ENCODE measurements at regions not wholly inside any gene's neighbourhood (a gene's known extent, or its start where the extent isn't known, plus 50 kb on each side); places are given as distances from the start of the nearest gene placed in this dataset.
"Not testable (repeated sequence)": the region's sequence is repeated elsewhere in the genome, so short reads cannot be mapped to it uniquely, and the experiment has no call there.

DNA sequence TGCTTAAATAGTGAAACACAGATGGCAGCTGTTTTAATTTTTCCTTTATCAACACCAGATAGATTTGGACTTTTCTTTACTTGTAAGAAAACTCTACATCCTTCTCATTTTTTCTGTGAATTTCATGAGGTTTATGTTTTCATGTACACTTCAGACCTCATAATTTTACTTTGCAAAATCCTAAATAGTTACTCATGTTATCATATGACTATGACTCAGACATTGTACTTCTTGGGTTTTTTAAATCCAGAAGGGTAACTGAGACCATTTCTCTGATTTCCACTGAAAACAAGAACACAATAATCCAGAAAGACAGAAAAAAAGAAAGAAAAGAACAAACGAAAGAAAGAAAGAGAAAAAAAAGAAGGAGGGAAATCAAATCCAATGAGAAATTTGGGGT is 1021.6 kb downstream of the NCAM2 start:
- 64 to 73% methylated on average over 1 of the region's 1 CpG for WGBS, 2 donors

DNA sequence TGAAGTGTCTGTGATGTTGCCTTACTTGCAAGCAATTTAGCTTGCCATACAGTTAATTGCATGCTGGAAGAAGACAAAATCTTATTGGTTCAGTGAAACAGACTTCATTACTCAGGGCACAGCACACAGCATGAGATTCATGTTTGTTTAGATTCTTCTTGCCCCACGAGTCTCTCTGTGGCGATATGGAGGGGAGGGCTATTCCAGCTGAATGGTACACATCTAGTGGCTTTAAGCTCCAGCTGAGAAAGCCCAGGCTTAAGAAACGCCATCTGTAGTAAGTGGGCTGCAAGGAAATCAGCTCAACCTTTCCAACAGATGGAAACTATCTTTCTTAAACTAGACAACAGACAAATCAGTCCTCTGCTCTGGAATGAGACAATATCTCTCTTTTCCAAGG is 1022.0 kb downstream of the NCAM2 start:
- WGBS, 2 donors: 50 to 55% methylated on average over 3 of the region's 3 CpGs
- Histone ChIP-seq H3K27me3 (ENCODE audit: control insufficient read depth in 3 of 3, insufficient read depth in 3 of 3, low read length in 2 of 3) (no peaks in the 10 kb centered on the region), H3K9ac (ENCODE audit: insufficient read depth in 1 of 2, low read length in 2 of 2) (no peak overlapping the region), H3K27ac (ENCODE audit: low read depth in 1 of 2, low read length in 1 of 2) (no peak overlapping the region), H3K4me3 (no peak overlapping the region), H3K4me1 (ENCODE audit: control insufficient read depth in 5 of 5, insufficient read depth in 5 of 5, low read length in 5 of 5) (no peaks in the 10 kb centered on the region), H3K9me3 (ENCODE audit: control insufficient read depth in 4 of 4, insufficient read depth in 3 of 4, low read length in 3 of 4) (peaks cover 0 to 4% (median 0%) of the 10 kb centered on the region in 4 donors), H3K36me3 (ENCODE audit: control insufficient read depth in 4 of 4, insufficient read depth in 4 of 4, low read length in 4 of 4) (no peaks in the 10 kb centered on the region)
- no peak for ATAC-seq (ENCODE audit: insufficient read depth, low FRiP score)
- DNase-seq: peak in 2 of 3 donors; percentile 0 to 1
- TF ChIP-seq, protein P1, sequence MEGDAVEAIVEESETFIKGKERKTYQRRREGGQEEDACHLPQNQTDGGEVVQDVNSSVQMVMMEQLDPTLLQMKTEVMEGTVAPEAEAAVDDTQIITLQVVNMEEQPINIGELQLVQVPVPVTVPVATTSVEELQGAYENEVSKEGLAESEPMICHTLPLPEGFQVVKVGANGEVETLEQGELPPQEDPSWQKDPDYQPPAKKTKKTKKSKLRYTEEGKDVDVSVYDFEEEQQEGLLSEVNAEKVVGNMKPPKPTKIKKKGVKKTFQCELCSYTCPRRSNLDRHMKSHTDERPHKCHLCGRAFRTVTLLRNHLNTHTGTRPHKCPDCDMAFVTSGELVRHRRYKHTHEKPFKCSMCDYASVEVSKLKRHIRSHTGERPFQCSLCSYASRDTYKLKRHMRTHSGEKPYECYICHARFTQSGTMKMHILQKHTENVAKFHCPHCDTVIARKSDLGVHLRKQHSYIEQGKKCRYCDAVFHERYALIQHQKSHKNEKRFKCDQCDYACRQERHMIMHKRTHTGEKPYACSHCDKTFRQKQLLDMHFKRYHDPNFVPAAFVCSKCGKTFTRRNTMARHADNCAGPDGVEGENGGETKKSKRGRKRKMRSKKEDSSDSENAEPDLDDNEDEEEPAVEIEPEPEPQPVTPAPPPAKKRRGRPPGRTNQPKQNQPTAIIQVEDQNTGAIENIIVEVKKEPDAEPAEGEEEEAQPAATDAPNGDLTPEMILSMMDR (IDR thresholded peaks at IDR 0.05; ENCODE audit: control extremely low read depth, extremely low read depth): no peak

More for the DNA sequence above, 1021.6 kb downstream of the NCAM2 start:
- Histone ChIP-seq H3K36me3 (ENCODE audit: control insufficient read depth in 4 of 4, insufficient read depth in 4 of 4, low read length in 4 of 4) (no peaks in the 10 kb centered on the region), H3K4me1 (ENCODE audit: control insufficient read depth in 5 of 5, insufficient read depth in 5 of 5, low read length in 5 of 5) (no peaks in the 10 kb centered on the region), H3K4me3 (no peak overlapping the region), H3K9ac (ENCODE audit: insufficient read depth in 1 of 2, low read length in 2 of 2) (no peak overlapping the region), H3K27ac (ENCODE audit: low read depth in 1 of 2, low read length in 1 of 2) (no peak overlapping the region), H3K9me3 (ENCODE audit: control insufficient read depth in 4 of 4, insufficient read depth in 3 of 4, low read length in 3 of 4) (peaks cover 0 to 4% (median 0%) of the 10 kb centered on the region in 4 donors), H3K27me3 (ENCODE audit: control insufficient read depth in 3 of 3, insufficient read depth in 3 of 3, low read length in 2 of 3) (no peaks in the 10 kb centered on the region)
- DNase-seq (no peak), ATAC-seq (ENCODE audit: insufficient read depth, low FRiP score) (no peak)
- TF ChIP-seq, protein P1 (IDR thresholded peaks at IDR 0.05; ENCODE audit: control extremely low read depth, extremely low read depth): no peak

DNA sequence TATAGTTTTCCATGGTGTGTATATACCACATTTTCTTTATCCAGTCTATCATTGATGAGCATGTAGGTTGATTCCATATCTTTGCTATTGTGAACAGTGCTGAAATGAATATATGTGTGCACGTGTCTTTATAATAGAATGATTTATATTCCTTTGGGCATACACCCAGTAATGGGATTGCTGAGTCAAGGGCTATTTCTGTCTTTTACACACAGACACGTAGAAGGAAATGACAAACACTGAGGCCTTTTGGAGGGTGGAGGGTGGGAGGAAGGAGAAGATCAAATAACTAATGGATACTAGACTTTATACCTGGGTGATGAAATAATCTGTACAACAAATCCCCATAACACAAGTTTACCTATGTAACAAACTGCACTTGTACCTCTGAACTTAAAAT is 1025.7 kb downstream of the NCAM2 start:
- 60 to 73% methylated on average over 2 of the region's 2 CpGs for WGBS, 2 donors
- not testable (repeated sequence) for DNase-seq; H3K4me1 ChIP-seq (ENCODE audit: control insufficient read depth in 5 of 5, insufficient read depth in 5 of 5, low read length in 5 of 5); H3K27me3 ChIP-seq (ENCODE audit: control insufficient read depth in 3 of 3, insufficient read depth in 3 of 3, low read length in 2 of 3); H3K36me3 ChIP-seq (ENCODE audit: control insufficient read depth in 4 of 4, insufficient read depth in 4 of 4, low read length in 4 of 4); H3K9ac ChIP-seq (ENCODE audit: insufficient read depth in 1 of 2, low read length in 2 of 2); H3K9me3 ChIP-seq (ENCODE audit: control insufficient read depth in 4 of 4, insufficient read depth in 3 of 4, low read length in 3 of 4); ATAC-seq (ENCODE audit: insufficient read depth, low FRiP score); H3K4me3 ChIP-seq; H3K27ac ChIP-seq (ENCODE audit: low read depth in 1 of 2, low read length in 1 of 2)

DNA sequence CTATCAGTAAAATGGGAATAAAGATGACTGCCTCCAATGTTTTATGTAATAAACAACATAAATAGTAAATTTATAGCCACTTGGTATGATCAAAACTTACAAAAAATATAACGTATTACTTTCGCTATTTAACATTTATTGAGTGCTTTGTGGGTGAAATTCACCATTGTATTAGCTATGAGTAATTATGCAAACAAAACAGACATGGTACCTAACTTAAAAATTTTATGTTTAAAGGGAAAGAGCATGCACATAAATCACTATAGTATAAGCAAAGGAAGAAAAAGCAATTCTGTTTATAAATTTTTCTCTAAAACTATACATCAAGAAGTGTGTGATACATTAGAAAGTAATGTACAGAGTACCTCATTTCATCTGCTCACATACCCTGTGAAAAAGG is 1046.2 kb downstream of the NCAM2 start:
- Histone ChIP-seq H3K4me1 (ENCODE audit: control insufficient read depth in 5 of 5, insufficient read depth in 5 of 5, low read length in 5 of 5) (no peaks in the 10 kb centered on the region), H3K27ac (ENCODE audit: low read depth in 1 of 2, low read length in 1 of 2) (no peak overlapping the region), H3K9me3 (ENCODE audit: control insufficient read depth in 4 of 4, insufficient read depth in 3 of 4, low read length in 3 of 4) (peaks cover 0 to 5% (median 0%) of the 10 kb centered on the region in 4 donors), H3K27me3 (ENCODE audit: control insufficient read depth in 3 of 3, insufficient read depth in 3 of 3, low read length in 2 of 3) (no peaks in the 10 kb centered on the region), H3K9ac (ENCODE audit: insufficient read depth in 1 of 2, low read length in 2 of 2) (no peak overlapping the region), H3K4me3 (no peak overlapping the region), H3K36me3 (ENCODE audit: control insufficient read depth in 4 of 4, insufficient read depth in 4 of 4, low read length in 4 of 4) (no peaks in the 10 kb centered on the region)
- WGBS, 2 donors: 84 to 91% methylated on average over 2 of the region's 2 CpGs
- TF ChIP-seq, protein P1 (IDR thresholded peaks at IDR 0.05; ENCODE audit: control extremely low read depth, extremely low read depth): no peak
- ATAC-seq (ENCODE audit: insufficient read depth, low FRiP score): no peak
- no peak for DNase-seq

Data from lung (tissue), 11 donors.